ENCODE measurements at regions not wholly inside any gene's neighbourhood (a gene's known extent, or its start where the extent isn't known, plus 50 kb on each side); places are given as distances from the start of the nearest gene placed in this dataset.

DNA sequence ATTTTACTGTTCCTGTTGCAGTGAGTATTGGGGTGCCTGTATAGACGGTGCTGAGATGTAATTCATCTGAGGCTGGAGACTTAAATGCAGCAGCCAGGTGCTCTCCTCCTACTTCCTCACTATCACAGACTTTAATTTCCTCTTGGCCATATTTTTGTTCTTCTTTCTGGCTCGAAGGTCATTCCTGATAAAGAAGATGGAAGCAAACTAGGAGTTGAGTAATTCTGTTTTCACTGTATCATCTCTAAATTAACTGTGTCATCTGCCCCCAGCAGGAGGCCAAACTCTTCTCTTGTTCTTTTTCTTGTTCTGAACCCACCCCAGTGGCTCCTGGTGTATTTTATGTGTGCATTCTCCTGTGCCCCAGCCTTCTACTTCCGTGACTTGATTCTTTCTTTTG lies 141.7 kb upstream of the ARHGAP5 start:
- H3K36me3 Mint-ChIP-seq = no peaks in the 10 kb centered on the region
- Histone ChIP-seq H3K27ac (ENCODE audit: low read length) (no peak overlapping the region), H3K27me3 (ENCODE audit: control insufficient read depth, insufficient read depth, low read length) (no peaks in the 10 kb centered on the region), H3K4me1 (ENCODE audit: control insufficient read depth, insufficient read depth, low read length) (no peaks in the 10 kb centered on the region), H3K36me3 (ENCODE audit: control insufficient read depth, insufficient read depth, low read length) (no peaks in the 10 kb centered on the region), H3K9me3 (ENCODE audit: control insufficient read depth, insufficient read depth, low read length) (no peaks in the 10 kb centered on the region), H3K4me3 (ENCODE audit: low read length) (no peak overlapping the region)
- 71% methylated on average over 2 of the region's 3 CpGs for WGBS (ENCODE audit: insufficient coverage)
- peaks cover 0 to 5% of the 10 kb centered on the region in 2 donors for H3K4me1 Mint-ChIP-seq
- TF ChIP-seq, protein P1, sequence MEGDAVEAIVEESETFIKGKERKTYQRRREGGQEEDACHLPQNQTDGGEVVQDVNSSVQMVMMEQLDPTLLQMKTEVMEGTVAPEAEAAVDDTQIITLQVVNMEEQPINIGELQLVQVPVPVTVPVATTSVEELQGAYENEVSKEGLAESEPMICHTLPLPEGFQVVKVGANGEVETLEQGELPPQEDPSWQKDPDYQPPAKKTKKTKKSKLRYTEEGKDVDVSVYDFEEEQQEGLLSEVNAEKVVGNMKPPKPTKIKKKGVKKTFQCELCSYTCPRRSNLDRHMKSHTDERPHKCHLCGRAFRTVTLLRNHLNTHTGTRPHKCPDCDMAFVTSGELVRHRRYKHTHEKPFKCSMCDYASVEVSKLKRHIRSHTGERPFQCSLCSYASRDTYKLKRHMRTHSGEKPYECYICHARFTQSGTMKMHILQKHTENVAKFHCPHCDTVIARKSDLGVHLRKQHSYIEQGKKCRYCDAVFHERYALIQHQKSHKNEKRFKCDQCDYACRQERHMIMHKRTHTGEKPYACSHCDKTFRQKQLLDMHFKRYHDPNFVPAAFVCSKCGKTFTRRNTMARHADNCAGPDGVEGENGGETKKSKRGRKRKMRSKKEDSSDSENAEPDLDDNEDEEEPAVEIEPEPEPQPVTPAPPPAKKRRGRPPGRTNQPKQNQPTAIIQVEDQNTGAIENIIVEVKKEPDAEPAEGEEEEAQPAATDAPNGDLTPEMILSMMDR (IDR thresholded peaks at IDR 0.05) = no peak
- no peaks in the 10 kb centered on the region for H3K27me3 Mint-ChIP-seq (ENCODE audit: low read depth in 2 of 2)
- intact Hi-C loops (cut with micrococcal nuclease) = no loop called here
- ATAC-seq = no peak
- DNase-seq = no peak
- no peak overlapping the region for H3K4me3 Mint-ChIP-seq
- no peak overlapping the region for H3K27ac Mint-ChIP-seq
- peaks cover 0 to 2% of the 10 kb centered on the region in 2 donors for H3K9me3 Mint-ChIP-seq

DNA sequence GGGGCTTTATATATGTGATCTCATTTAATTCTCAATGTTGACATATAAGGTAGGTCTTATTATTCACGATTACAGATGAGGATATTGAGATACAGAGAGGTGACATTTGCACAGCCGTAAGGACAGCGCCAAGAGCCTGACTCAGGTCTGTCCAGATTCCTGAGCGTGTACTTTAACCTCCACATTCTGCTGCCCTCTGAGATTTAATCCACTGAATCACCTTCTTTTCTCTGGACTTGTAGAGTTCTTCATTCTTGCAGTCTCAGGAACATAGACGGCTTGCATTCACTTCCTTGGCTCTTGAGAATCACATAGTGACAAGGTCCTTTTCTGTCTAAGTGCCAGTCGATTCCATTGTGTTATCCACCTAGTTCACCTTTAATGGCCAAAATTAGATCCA lies 141.0 kb upstream of the ARHGAP5 start:
- Histone ChIP-seq H3K4me1 (ENCODE audit: control insufficient read depth, insufficient read depth, low read length) (no peaks in the 10 kb centered on the region), H3K27ac (ENCODE audit: low read length) (no peak overlapping the region), H3K27me3 (ENCODE audit: control insufficient read depth, insufficient read depth, low read length) (no peaks in the 10 kb centered on the region), H3K4me3 (ENCODE audit: low read length) (no peak overlapping the region), H3K9me3 (ENCODE audit: control insufficient read depth, insufficient read depth, low read length) (no peaks in the 10 kb centered on the region), H3K36me3 (ENCODE audit: control insufficient read depth, insufficient read depth, low read length) (no peaks in the 10 kb centered on the region)
- no peak overlapping the region for H3K4me3 Mint-ChIP-seq
- DNase-seq (no peak), ATAC-seq (no peak)
- TF ChIP-seq, protein P1 (IDR thresholded peaks at IDR 0.05) = no peak
- no peak overlapping the region for H3K27ac Mint-ChIP-seq
- intact Hi-C loops (cut with micrococcal nuclease) = no loop called here
- H3K27me3 Mint-ChIP-seq (ENCODE audit: low read depth in 2 of 2) = no peaks in the 10 kb centered on the region
- H3K36me3 Mint-ChIP-seq = no peaks in the 10 kb centered on the region
- WGBS (ENCODE audit: insufficient coverage) = 87% methylated on average over 6 of the region's 6 CpGs
- H3K9me3 Mint-ChIP-seq = peaks cover 0 to 2% of the 10 kb centered on the region in 2 donors
- peaks cover 0 to 5% of the 10 kb centered on the region in 2 donors for H3K4me1 Mint-ChIP-seq

DNA sequence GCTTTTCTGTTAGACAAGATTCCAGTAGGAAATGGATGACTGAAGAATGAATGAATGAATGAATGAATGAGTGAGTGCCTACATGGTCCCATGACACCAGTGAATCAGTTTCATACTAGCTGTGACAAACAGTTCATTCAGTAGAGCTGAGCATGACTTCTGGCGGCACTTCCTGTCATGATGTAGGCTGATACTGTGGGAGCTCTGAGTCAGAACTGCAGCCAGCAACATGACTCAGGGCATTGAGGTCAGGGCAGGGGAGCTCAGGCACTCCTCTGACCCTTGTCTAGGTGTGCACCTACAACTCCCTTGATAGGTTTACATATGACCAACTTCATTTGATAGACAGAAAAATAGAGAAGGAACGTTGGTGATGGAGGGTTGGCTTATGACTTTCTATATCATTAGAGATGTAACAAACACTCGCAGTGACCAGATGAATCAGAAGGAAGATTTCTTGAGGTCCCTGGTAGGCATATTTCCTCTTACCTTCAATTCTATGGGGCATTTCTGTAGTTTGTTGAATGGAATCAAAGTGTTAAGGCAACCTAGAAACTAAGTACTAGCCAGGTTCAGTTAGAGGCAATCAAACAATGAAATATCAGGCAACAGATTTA lies 139.3 kb upstream of the ARHGAP5 start:
- H3K4me3 ChIP-seq (ENCODE audit: low read length) = no peak overlapping the region
- H3K36me3 ChIP-seq (ENCODE audit: control insufficient read depth, insufficient read depth, low read length) = no peaks in the 10 kb centered on the region
- Mint-ChIP-seq H3K27ac (no peak overlapping the region), H3K9me3 (no peaks in the 10 kb centered on the region), H3K27me3 (ENCODE audit: low read depth in 2 of 2) (no peaks in the 10 kb centered on the region), H3K4me3 (no peak overlapping the region), H3K36me3 (no peaks in the 10 kb centered on the region), H3K4me1 (peaks cover 0 to 5% of the 10 kb centered on the region in 2 donors)
- TF ChIP-seq, protein P1 (IDR thresholded peaks at IDR 0.05) = no peak
- no peaks in the 10 kb centered on the region for H3K4me1 ChIP-seq (ENCODE audit: control insufficient read depth, insufficient read depth, low read length)
- H3K9me3 ChIP-seq (ENCODE audit: control insufficient read depth, insufficient read depth, low read length) = no peaks in the 10 kb centered on the region
- H3K27ac ChIP-seq (ENCODE audit: low read length) = no peak overlapping the region
- intact Hi-C loops (cut with micrococcal nuclease) = no loop called here
- ATAC-seq (peak; percentile 63 to 73 (median 67)), DNase-seq (peak in 1 of 2 donors; percentile 54)
- H3K27me3 ChIP-seq (ENCODE audit: control insufficient read depth, insufficient read depth, low read length) = no peaks in the 10 kb centered on the region
- WGBS (ENCODE audit: insufficient coverage) = 22% methylated on average over 1 of the region's 3 CpGs

DNA sequence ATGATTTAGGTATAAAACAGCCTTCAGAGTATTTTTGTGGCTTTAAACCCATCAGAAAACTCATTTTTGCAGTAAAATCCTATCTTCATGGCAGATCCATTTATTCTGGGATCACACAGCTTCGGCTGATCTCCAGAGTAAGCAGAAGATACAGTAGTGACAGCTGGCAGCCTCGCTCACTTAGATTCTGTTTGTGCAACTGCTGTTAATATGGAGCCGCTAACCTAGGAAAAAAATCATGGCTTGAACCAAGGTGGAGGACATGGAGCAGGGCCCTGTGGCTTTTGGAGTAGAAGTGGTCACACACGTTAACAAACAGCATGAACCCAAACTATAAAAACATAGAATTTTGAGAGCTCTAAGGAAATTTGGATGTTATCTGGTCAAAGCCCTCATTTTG lies 137.2 kb upstream of the ARHGAP5 start:
- H3K4me1 ChIP-seq (ENCODE audit: control insufficient read depth, insufficient read depth, low read length) = peaks cover 6% of the 10 kb centered on the region
- no peaks in the 10 kb centered on the region for H3K36me3 ChIP-seq (ENCODE audit: control insufficient read depth, insufficient read depth, low read length)
- WGBS (ENCODE audit: insufficient coverage) = 94% methylated on average over 3 of the region's 4 CpGs
- Mint-ChIP-seq H3K27ac (no peak overlapping the region), H3K4me1 (peaks cover 0 to 5% of the 10 kb centered on the region in 2 donors), H3K4me3 (no peak overlapping the region), H3K27me3 (ENCODE audit: low read depth in 2 of 2) (no peaks in the 10 kb centered on the region), H3K36me3 (no peaks in the 10 kb centered on the region), H3K9me3 (no peaks in the 10 kb centered on the region)
- no peaks in the 10 kb centered on the region for H3K9me3 ChIP-seq (ENCODE audit: control insufficient read depth, insufficient read depth, low read length)
- H3K27me3 ChIP-seq (ENCODE audit: control insufficient read depth, insufficient read depth, low read length) = no peaks in the 10 kb centered on the region
- no peak for ATAC-seq
- TF ChIP-seq, protein P1 (IDR thresholded peaks at IDR 0.05) = no peak
- no peak overlapping the region for H3K4me3 ChIP-seq (ENCODE audit: low read length)
- no peak overlapping the region for H3K27ac ChIP-seq (ENCODE audit: low read length)
- intact Hi-C loops (cut with micrococcal nuclease) = no loop called here
- DNase-seq = no peak
